ENCODE measurements at regions not wholly inside any gene's neighbourhood (a gene's known extent, or its start where the extent isn't known, plus 50 kb on each side); places are given as distances from the start of the nearest gene placed in this dataset.

- DNase-seq (ENCODE audit: low spot score) (no peak), FAIRE-seq (no peak)
Measured at GRCh38 chr22:48840112-48840949, 987.3 kb downstream of the BRD1 start.

GRCh38 chr22:48838846-48839730, 988.6 kb downstream of the BRD1 start:
- FAIRE-seq, result no peak
- DNase-seq (ENCODE audit: low spot score), result no peak

DNA sequence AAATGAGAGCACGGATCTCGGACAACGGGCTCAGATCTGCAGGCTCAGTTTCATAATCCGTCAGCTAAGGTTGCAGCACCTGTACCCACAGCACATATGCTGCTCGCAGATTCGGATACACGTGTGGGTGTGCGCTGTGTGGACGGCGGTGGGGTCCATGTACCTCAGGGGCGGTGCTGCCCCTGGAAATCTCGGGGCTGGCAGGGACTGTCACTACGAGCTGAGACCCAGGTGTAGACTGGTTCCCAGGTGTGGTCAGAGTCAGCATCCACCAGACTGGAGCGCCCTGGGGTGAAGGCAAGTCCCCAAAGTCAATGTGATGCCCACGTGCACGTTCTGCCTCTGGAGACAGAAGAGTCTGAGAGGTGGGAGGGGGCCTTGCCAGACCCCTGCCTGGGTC, 989.3 kb downstream of the BRD1 start:
- DNase-seq (ENCODE audit: low spot score) (no peak), FAIRE-seq (no peak)

- DNase-seq (ENCODE audit: low spot score), result no peak
- no peak for FAIRE-seq
Measured at GRCh38 chr22:48837341-48837935, 990.2 kb downstream of the BRD1 start.

DNA sequence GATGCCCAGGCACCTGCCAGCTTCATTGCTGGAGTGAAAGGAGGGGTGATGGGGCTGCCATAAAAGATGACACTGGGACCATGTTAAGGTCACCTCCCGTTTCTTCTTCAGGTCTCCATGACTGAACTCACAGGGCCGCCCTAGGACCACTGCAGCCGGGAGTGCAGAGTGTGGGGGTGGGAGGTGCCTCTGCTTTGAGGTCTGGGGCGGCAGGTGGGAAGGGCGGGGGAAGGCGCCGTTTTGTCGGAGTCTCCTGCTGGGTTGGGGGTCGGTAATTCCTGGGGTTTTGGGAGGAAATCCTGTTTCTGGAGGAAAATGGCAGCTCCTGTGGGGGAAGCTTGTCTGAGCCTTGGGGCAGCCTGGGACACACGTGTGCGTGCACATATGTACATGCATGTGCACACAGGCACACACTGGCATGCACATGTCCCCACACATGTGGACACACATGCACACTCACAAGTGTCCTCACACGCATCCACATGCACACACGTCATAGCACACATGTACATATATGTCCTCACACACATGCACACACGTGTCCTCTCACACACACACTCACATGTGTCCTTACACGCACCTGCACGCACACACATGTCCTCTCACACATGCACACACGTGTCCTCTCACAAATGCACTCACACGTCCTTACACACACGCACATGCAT, 990.9 kb downstream of the BRD1 start:
- DNase-seq (ENCODE audit: low spot score), result no peak
- FAIRE-seq, result no peak

DNA sequence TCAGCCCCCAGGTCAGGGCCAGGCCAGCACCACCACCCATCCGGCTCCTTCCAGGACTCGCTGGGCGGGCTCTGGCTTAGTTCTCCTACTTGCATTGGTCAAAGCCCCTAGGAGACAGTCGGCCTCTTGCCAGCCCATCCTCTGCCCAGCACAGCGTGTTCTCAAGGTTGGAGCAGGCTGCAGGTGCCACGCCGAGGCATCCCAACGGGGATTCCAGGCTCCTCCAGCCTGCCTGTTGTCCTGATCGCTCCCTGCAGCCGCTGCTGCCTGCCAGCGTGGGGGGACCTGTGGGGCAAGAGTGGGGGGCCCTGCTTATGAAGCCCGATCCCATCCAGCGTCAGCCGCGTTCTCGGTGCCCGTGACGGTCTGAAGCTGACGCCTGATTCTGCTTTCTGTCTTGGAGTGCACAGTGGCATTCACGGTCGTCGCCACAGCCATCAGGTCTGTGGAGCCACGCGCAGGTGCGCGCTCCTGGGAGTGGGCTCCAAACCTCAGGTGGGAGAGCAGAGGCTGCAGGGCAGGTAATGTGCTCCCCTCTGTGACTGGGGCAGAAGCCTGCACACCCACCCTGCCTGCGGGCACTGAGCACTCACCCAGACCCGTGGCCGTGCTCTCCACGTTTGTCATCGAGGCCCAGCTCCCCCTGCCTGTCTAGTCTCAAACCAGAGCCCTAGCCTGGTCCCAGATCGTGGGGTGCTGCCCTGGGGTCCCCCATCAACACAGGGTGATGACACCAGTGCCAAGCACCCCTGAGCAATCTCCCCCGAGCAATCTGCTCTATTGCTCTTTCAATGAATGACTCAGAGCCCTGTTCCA, 991.6 kb downstream of the BRD1 start:
- no peak for FAIRE-seq
- no peak for DNase-seq (ENCODE audit: low spot score)

DNA sequence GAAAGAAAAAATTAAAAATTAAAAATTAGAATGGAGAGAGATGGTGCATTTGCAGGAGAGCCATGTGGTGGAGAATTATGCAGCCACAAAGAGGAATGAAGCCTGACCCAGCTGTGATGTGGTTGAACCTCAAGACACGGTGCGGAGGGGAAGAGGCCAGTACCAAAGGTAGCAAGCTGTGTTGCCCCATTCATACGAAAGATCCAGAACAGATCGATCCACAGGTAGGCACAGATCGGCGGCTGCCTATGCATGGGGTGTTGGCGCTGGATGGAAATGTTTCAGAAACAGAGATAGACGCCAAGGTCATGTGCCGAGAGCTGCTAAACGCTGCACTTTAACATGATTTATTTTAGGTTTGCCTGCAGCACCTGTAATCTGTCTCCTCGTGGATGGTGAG, 992.3 kb downstream of the BRD1 start:
- FAIRE-seq, result no peak

DNA sequence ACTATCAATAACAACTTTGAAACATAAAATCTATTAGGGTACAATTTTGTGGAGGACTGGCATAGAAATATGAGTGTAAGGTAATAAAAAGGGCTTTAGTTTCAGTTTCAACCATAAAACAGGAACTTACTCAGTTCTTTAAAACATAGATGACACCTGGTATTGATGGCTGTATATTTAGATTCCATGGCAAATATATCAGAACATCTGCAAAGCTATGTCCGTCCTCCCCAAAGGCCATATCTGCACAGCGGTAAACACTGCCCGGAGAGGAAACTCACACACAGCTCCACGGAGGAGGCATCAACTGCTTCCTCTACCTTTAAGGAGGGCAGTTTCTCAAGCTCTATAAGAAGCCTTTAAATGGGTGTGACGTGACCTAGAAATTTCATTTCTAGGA, 993.3 kb downstream of the BRD1 start:
- DNase-seq (ENCODE audit: low spot score) (no peak), FAIRE-seq (no peak)

More for the DNA sequence above, 992.3 kb downstream of the BRD1 start:
- DNase-seq (ENCODE audit: low spot score), result no peak

- DNase-seq (ENCODE audit: low spot score) (no peak), FAIRE-seq (no peak)
Measured at GRCh38 chr22:48832592-48832991, 995.1 kb downstream of the BRD1 start.

DNA sequence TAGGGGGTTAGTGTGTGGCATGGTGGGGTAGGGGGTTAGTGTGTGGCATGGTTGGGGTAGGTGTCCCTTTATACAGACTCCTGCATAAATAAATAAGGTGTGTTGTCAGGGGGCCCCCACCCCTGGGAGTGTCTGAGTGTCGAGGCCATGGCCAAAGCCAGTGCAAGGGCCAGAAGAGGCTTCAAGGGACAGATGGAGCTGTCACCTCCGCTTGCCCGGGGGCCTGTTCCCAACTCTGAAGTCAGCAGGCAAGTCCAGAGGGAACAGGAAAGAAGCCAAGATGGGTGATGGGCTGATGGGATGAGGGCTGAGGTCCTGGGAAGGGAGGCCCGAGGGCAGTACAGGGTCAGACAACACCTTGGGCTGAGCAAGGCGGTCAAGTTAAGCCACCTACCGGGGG, 997.8 kb downstream of the BRD1 start:
- FAIRE-seq (no peak), DNase-seq (ENCODE audit: low spot score) (no peak)

- DNase-seq (ENCODE audit: low spot score) (no peak), FAIRE-seq (no peak)
Measured at GRCh38 chr22:48828688-48829087, 999.0 kb downstream of the BRD1 start.

DNA sequence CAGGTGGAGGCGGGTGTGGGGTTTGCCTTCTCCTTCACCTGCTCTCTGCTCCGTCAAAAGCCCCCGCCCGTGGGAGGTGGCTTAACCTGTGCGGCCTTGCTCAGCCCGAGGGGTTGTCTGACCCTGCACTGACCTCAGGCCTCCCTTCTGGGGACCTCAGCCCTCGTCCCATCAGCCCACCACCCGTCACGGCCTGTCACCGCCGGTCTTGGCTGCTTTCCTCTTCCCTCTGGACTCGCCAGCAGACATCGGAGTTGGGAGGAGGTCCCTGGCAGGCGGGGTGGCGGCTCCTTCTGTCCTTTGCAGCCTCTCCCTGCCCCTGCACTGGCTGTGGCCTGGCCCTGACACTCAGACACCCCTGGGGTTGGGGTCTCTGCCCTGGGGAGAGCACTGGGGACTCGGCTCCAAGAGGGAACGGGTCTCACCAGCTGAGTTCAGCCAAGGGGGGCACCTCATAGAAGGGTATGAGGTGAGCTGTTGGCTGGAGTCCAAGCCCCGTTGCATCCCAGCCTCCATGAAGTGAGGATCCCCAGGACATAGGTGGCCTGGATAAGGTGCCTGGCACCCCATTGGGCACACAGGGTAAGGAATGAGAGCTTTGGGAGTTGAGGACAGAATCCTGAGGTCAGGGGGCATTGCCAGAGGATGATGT, 999.6 kb downstream of the BRD1 start:
- DNase-seq (ENCODE audit: low spot score) (no peak), FAIRE-seq (no peak)

DNA sequence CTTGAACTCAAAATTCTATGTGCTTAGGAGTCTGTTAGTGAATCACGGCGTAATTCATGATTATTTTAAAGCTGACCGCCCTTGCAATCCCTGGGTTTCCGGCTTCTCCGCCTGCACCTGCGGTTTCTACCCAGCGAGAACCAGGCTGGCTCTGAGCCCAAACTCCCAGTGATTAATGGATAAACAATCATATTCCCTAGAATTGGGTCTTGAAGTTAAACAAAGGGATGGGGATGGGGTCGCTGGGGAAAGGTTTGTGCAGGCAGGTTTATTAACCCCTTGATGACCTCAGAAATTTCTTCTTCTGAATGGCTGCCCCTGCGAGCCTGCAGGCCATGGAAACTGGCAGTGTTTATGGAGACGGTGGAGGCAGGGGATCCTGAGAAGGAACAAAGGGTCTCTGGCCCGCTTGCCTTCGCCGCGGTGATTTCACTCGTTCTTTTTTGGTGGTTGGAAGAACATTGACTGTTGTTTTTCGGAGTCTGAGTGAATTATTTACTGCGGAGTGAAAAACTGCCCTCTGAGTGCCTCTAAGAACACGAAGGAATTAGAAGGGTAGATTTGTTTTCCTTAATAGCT, 1000.3 kb downstream of the BRD1 start:
- no peak for FAIRE-seq
- DNase-seq (ENCODE audit: low spot score), result no peak

DNA sequence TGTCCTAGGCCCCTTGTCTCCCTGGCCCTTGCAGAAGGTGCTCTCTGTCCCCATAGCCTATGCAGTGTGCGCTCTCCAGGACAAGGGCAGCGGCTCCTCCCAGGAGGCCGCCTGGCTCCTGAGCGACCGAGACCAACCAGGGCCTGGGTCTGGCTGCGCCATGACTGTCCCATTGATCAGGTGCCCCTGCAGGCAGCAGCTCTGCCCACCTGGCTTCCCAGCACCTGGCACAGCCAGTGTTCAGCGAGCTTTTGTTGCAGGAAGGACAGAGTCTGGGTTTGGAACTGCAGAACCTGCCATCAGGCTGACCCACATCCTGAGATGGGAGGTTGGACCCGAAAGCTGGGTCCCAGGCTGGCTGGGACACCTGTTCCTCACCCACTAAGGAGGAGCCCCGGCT, 1001.1 kb downstream of the BRD1 start:
- DNase-seq (ENCODE audit: low spot score), result no peak
- no peak for FAIRE-seq

DNA sequence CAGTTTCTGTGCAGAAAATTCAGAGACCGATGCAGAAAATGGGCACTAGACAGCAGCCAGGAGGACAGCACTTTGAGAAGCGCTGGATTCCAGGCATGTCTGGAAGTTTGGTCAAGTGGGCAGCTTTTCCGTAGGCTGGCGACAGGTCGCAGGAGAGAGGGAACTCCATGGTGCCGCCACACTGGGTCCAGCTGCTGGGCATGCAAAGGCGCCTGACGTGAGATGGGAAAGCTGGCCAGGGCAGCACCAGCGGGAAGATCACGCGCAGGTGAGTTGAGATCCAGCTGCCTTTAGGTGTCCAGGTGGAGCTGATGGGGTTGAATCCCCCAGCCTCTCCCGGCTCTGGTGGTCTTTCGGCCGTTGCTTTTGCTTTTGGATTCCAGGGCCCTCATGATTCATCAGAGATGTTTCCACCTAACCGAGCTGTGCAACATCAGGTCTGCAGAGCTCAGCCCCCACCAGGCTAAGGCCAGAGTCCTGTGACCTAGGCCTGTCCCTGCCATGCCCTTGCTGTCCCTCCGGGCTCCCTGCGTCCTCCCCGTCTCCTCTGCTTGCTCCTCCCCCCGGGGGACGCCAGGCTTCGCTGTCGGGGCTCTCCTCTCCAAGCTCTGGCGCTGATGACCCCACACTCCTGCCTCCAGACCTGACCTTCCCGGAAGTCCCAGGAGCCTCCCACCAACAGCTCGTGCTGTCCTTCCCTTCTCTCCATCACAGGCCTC, 1001.7 kb downstream of the BRD1 start:
- FAIRE-seq, result no peak
- DNase-seq (ENCODE audit: low spot score), result no peak

DNA sequence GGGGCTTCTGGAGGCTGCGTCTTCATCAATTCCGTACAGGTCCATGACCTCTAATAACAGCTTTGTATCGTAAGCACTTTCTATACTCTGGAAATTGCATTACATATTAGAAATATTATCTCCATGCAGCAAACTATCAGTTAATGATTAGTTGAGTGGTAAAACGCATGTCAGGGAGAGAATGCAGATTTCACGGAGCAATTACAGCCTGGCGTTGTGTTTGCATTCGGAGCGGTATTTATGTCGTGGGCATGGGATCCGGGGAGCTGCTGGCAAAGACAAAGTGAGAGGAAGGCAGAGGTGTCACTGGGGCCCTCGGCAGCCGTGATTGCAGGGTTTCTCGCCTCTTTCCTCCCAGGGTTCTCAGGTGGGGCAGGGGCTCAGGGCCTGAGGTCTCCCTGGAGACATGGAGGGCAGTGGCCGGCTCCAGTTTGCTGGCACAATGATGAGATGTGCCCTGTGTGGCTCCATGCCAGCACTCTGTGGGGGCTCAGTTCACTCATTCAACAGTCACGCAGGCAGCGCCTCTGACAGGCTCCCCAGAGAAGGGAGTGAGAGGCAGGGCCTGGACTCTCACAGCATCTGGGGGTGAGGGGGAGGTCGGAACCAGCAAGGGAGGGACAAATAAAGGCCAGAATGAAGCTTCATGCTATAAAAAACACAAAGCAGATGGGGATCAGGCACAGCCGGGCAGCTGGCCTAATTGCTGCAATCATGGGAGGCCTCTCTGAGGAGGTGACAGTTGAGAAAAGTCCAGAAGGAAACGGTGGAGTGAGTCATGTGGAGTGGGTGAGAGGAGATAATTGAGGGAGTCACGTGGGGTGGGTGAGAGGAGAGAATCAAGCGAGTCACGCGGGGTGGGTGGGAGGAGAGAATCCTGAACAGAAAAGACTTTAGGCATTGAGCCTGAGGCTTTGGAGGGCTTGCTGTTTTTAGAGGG, 1002.7 kb downstream of the BRD1 start:
- DNase-seq (ENCODE audit: low spot score), result no peak
- no peak for FAIRE-seq

GRCh38 chr22:48823941-48824340, 1003.7 kb downstream of the BRD1 start:
- FAIRE-seq, result no peak
- DNase-seq (ENCODE audit: low spot score), result no peak

Data from RCC 7860 (cell line).